Choroid plexus epithelial cell (primary cell): ENCODE measurements at regions not wholly inside any gene's neighbourhood (a gene's known extent, or its start where the extent isn't known, plus 50 kb on each side); places are given as distances from the start of the nearest gene placed in this dataset.
A peak's percentile ranks its signal among the peaks of the same experiment; 100 is the strongest.

ENCODE experiments used
- DNase-seq: peaks from one replicate; pipeline ENCODE4 v3.0.0-alpha.2; 2010; ENCODE audit warnings: low read depth
- H3K4me3 ChIP-seq: 2 replicates; pipeline ENCODE4 v1.5.1; 2011; ENCODE audit warnings: low read depth, mild to moderate bottlenecking, control low read depth, low read length, moderate library complexity
- CTCF ChIP-seq: conservative IDR thresholded peaks from 2 replicates; pipeline ENCODE4 v1.5.1; 2011; ENCODE audit warnings: low read depth, mild to moderate bottlenecking, control low read depth, inconsistent platforms, low read length, moderate library complexity

GRCh38 chr6:71544028-71544427, 255.4 kb downstream of the OGFRL1 start:
- no peak overlapping the region for H3K4me3 ChIP-seq
- DNase-seq, result peak; percentile 81
- no peak for TF ChIP-seq CTCF

GRCh38 chr6:71544906-71545305, 256.3 kb downstream of the OGFRL1 start:
- DNase-seq, result peak; percentile 14
- H3K4me3 ChIP-seq, result no peak overlapping the region
- TF ChIP-seq CTCF, result no peak

GRCh38 chr6:71545905-71546304, 257.3 kb downstream of the OGFRL1 start:
- no peak overlapping the region for H3K4me3 ChIP-seq
- no peak for DNase-seq
- no peak for TF ChIP-seq CTCF

- no peak overlapping the region for H3K4me3 ChIP-seq
- no peak for TF ChIP-seq CTCF
- DNase-seq, result no peak
Observed at GRCh38 chr6:71551798-71552197, 263.2 kb downstream of the OGFRL1 start.

GRCh38 chr6:71556141-71556540, 267.5 kb downstream of the OGFRL1 start:
- no peak for TF ChIP-seq CTCF
- H3K4me3 ChIP-seq, result no peak overlapping the region
- no peak for DNase-seq

GRCh38 chr6:71558974-71559373, 270.4 kb downstream of the OGFRL1 start:
- DNase-seq, result no peak
- no peak for TF ChIP-seq CTCF
- H3K4me3 ChIP-seq, result no peak overlapping the region

GRCh38 chr6:71567562-71567961, 279.0 kb downstream of the OGFRL1 start:
- DNase-seq, result no peak
- no peak for TF ChIP-seq CTCF
- no peak overlapping the region for H3K4me3 ChIP-seq
